Aorta (tissue), 5 donors: ENCODE measurements at regions not wholly inside any gene's neighbourhood (a gene's known extent, or its start where the extent isn't known, plus 50 kb on each side); places are given as distances from the start of the nearest gene placed in this dataset.

Source experiments
- ATAC-seq: fragments of 200-7000 bp; cut with Tn5 transposase; one replicate; pipeline ENCODE4 v1.9.1; 2022; ENCODE audit warnings: moderate library complexity; ENCODE audit not compliant: low FRiP score
- DNase-seq, 2 donors: peaks; one replicate each; pipeline ENCODE4 v3.0.0-alpha.2; 2020
- H3K27ac ChIP-seq, 2 donors: one replicate each; pipeline ENCODE4 v1.5.1; 2013; ENCODE audit warnings: low read length in 2 of 2, mild to moderate bottlenecking in 2 of 2, moderate library complexity in 2 of 2, control low read depth in 1 of 2, inconsistent platforms in 1 of 2, low read depth in 1 of 2
- H3K27me3 ChIP-seq, 2 donors: one replicate each; pipeline ENCODE4 v1.6.1; 2013; ENCODE audit warnings: control low read depth in 1 of 2, low read length in 1 of 2, mild to moderate bottlenecking in 1 of 2, moderate library complexity in 1 of 2; ENCODE audit not compliant: insufficient read depth in 2 of 2, control insufficient read depth in 1 of 2
- H3K36me3 ChIP-seq, 2 donors: one replicate each; pipeline ENCODE4 v1.6.1; 2013; ENCODE audit warnings: control low read depth in 1 of 2, low read length in 1 of 2, mild to moderate bottlenecking in 1 of 2; ENCODE audit not compliant: insufficient read depth in 2 of 2, control insufficient read depth in 1 of 2
- H3K4me1 ChIP-seq, 2 donors: one replicate each; pipeline ENCODE4 v1.6.1; 2013; ENCODE audit warnings: low read length in 2 of 2, control low read depth in 1 of 2, mild to moderate bottlenecking in 1 of 2, moderate library complexity in 1 of 2; ENCODE audit not compliant: insufficient read depth in 2 of 2, control insufficient read depth in 1 of 2
- H3K4me3 ChIP-seq, 2 donors: one replicate each; pipeline ENCODE4 v1.5.1; 2013; ENCODE audit warnings: low read length in 2 of 2, control low read depth in 1 of 2, mild to moderate bottlenecking in 1 of 2
- H3K9me3 ChIP-seq: one replicate; pipeline ENCODE4 v1.6.1; 2013; ENCODE audit warnings: mild to moderate bottlenecking, low read length; ENCODE audit not compliant: control insufficient read depth
- whole genome bisulfite sequencing, 2 donors: extraction: QIAGEN DNeasy Blood & Tissue Kit; methylation state at CpG; one replicate each; pipeline ENCODE4 v1.1.7; 2013; 5-methylcytosine and 5-hydroxymethylcytosine counted together
- intact Hi-C, 2 donors: fragments of 100-400 bp; cut with DNase I; formaldehyde crosslinking; loops; one replicate each; pipeline versions ENCODE4 v1.14.2 to v1.15.0; 2022
- donor health status: healthy with polysubstance abuse.
- donor health status: Bipolar disorder and iron deficiency.
- donor health status: DM: no; HTN: no; CAD: no.
- donor health status: DM: no; HTN: no; CAD: no.
- donor health status: DM: yes; HTN: yes; CAD: no.

DNA sequence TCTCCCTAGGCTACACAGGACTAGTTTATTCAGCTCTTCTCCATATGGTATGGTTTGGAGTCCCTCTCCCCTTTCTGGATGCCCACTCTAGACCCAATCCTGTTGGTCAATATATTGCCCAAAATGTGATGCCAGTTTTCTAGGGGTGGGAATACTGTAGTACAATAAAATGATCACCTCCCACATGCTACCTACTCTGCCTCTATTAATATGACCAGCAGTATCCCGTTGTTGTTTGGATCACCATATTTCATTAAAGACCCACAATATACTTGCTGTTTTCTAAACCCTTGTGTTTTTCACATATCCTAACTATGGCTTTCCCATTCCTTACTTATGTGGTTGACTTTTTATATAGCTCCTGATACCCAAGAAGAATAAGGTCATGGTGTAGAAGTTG, 95.9 kb upstream of the IGSF21 start:
- no peak for ATAC-seq
- H3K4me3 ChIP-seq = no peak overlapping the region
- no peaks in the 10 kb centered on the region for H3K4me1 ChIP-seq
- no peaks in the 10 kb centered on the region for H3K36me3 ChIP-seq
- intact Hi-C loops = no loop called here
- no peak overlapping the region for H3K27ac ChIP-seq
- H3K9me3 ChIP-seq = peaks cover 3% of the 10 kb centered on the region
- DNase-seq = no peak
- no peaks in the 10 kb centered on the region for H3K27me3 ChIP-seq
- 90% methylated on average over 1 of the region's 1 CpG for WGBS, 2 donors

DNA sequence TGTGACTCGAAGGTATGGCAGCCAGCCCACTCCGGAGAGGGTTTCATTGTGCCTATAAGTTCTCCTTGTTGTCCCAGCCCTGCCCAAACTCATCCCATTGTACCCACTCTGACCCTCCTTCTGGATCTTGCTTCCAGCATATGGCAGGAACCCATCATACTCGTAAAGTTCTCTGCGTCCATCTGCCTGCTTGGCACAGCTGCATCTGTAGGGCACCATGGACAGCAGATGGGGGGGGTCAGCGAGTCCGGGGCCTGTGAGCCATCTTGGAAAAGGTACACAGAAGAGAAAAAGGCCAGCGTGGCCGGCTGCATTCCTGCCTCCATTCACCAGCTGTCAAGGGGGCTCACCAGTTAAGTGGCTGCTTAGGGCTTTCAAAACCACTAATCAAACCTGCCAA, 94.9 kb upstream of the IGSF21 start:
- no peak overlapping the region for H3K27ac ChIP-seq
- no peaks in the 10 kb centered on the region for H3K36me3 ChIP-seq
- ATAC-seq = no peak
- no peak overlapping the region for H3K4me3 ChIP-seq
- no peaks in the 10 kb centered on the region for H3K27me3 ChIP-seq
- intact Hi-C loops = no loop called here
- no peak for DNase-seq
- H3K4me1 ChIP-seq = no peaks in the 10 kb centered on the region
- 68% methylated on average over 8 of the region's 8 CpGs for WGBS, 2 donors
- H3K9me3 ChIP-seq = peaks cover 3% of the 10 kb centered on the region

DNA sequence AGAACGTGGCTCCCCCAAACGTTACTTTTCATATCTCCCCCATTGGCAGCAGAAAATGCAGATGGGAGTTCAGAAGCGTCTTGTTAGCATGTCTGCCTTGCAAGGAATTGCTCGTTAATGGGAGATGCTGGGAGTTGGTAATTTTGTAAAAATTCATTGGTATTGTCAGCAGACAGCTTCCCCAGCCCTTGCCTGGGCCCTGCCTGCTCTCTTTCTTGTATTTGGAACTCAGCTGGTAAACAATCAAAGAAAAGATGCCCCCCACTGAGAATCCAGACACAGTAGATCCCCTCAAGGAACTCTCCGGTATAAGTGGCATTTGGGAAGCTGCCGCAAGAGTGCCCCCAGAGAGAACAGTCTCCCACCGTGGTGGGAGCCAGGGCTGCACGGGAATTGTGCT, 94.4 kb upstream of the IGSF21 start:
- Histone ChIP-seq H3K27ac (no peak overlapping the region), H3K9me3 (peaks cover 3% of the 10 kb centered on the region), H3K4me1 (no peaks in the 10 kb centered on the region), H3K27me3 (no peaks in the 10 kb centered on the region), H3K36me3 (no peaks in the 10 kb centered on the region), H3K4me3 (no peak overlapping the region)
- intact Hi-C loops = no loop called here
- ATAC-seq (no peak), DNase-seq (no peak)
- 50 to 51% methylated on average over 8 of the region's 8 CpGs for WGBS, 2 donors

DNA sequence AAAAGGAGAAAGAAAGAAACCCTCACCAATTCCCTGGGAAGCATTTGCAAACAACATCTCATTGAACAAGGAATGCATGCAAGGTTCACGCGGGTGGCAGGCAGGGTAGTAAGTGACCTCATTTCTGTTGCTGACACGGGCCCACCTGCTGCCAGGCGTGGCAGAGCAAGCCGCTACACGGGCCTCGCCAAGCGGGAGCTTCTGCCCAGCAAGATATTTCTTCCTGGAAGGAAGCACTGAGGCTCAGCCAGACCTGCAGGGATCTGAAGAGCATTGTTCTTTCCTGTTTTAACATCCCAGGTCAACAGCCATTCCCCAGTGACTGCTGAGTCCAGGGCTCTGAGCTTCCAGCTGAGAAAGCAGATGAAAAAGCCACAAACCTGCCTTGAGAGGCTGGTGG, 91.9 kb upstream of the IGSF21 start:
- Histone ChIP-seq H3K4me3 (no peak overlapping the region), H3K9me3 (no peaks in the 10 kb centered on the region), H3K27ac (no peak overlapping the region), H3K27me3 (no peaks in the 10 kb centered on the region), H3K36me3 (no peaks in the 10 kb centered on the region), H3K4me1 (no peaks in the 10 kb centered on the region)
- intact Hi-C loops = no loop called here
- 71 to 82% methylated on average over 8 of the region's 8 CpGs for WGBS, 2 donors
- DNase-seq (no peak), ATAC-seq (no peak)

DNA sequence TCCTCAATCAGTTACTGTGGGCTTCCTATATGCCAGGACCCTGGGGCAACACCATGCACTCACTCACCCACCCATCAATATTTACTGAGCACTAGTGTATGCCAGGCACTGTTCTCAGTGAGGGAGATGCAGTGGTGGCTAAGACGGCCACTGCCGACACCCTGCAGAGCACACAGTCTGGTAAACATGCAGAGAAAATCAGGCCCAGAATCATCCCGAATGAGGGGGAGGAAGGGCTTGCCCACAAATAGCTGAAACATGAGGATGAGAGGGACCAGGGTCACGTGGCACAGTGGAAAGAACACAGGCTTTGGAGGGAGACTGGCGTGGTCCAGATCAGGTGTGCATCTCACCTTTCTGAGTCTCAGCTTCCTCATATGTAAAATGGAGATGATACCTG, 89.2 kb upstream of the IGSF21 start:
- no peak overlapping the region for H3K27ac ChIP-seq
- DNase-seq (no peak), ATAC-seq (no peak)
- no peaks in the 10 kb centered on the region for H3K9me3 ChIP-seq
- no peak overlapping the region for H3K4me3 ChIP-seq
- 45 to 52% methylated on average over 5 of the region's 5 CpGs for WGBS, 2 donors
- H3K36me3 ChIP-seq = no peaks in the 10 kb centered on the region
- intact Hi-C loops = no loop called here
- no peaks in the 10 kb centered on the region for H3K27me3 ChIP-seq
- no peaks in the 10 kb centered on the region for H3K4me1 ChIP-seq

DNA sequence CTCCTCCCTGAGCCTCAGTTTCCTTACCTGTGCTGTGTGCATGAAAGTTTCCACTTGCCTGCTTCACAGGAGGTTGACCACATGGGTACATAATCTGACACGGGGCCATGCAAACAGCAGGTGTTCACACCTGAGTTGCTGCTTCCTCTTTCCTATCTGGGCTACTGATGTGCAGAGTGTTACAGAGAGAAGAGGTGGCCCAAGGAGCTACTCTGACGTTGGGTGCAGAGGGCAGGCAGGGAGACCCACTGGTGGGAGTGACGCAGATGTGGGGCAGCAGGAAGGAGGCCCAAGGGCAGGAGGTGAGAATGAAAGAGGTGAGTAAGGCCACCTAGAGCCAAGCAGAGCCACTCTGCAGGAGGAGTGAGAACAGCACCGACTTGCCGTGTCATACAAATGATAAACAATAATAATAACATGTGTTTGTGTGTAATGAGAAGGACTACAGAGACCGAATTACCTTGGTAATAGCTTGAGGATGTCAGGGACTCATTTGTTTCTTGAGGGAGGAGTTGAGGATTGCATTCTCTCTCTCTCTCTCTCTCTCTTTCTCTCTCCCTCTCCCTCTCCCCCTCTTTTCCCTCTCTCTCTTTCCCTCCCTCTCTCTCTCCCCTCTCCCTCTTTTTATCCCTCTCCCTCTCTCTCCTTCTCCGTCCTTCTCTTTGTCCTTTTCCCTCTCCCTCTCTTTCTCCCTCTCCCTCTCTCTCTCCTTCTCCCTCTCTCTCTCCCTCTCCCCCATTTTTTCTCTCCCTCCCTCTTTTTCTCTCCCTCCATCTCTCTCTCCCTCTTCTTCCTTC, 87.4 kb upstream of the IGSF21 start:
- DNase-seq (no peak), ATAC-seq (no peak)
- H3K27me3 ChIP-seq = no peaks in the 10 kb centered on the region
- no peaks in the 10 kb centered on the region for H3K9me3 ChIP-seq
- H3K27ac ChIP-seq = no peak overlapping the region
- intact Hi-C loops = no loop called here
- H3K4me1 ChIP-seq = no peaks in the 10 kb centered on the region
- no peak overlapping the region for H3K4me3 ChIP-seq
- 53% methylated on average over 7 of the region's 7 CpGs for WGBS, 2 donors
- H3K36me3 ChIP-seq = no peaks in the 10 kb centered on the region

DNA sequence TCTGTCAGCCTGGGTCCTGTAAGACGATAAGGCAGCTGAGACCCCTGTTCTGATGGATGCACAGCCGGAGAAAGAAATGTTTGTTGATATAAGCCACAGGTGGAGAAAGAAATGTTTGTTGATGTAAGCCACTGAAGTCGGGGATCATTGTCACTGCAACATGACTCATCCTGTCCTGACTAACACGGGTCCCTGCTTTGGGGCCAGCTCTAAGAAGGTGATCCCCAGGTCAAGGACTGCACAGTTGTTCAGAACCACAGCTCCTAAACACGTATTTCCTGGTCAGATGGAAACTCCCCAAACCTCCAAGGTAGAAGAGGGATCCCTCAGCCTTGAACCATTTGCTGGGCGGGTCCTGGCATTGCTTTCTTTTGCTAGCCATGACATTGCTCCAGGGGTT, 86.4 kb upstream of the IGSF21 start:
- no peaks in the 10 kb centered on the region for H3K9me3 ChIP-seq
- H3K27me3 ChIP-seq = no peaks in the 10 kb centered on the region

DNA sequence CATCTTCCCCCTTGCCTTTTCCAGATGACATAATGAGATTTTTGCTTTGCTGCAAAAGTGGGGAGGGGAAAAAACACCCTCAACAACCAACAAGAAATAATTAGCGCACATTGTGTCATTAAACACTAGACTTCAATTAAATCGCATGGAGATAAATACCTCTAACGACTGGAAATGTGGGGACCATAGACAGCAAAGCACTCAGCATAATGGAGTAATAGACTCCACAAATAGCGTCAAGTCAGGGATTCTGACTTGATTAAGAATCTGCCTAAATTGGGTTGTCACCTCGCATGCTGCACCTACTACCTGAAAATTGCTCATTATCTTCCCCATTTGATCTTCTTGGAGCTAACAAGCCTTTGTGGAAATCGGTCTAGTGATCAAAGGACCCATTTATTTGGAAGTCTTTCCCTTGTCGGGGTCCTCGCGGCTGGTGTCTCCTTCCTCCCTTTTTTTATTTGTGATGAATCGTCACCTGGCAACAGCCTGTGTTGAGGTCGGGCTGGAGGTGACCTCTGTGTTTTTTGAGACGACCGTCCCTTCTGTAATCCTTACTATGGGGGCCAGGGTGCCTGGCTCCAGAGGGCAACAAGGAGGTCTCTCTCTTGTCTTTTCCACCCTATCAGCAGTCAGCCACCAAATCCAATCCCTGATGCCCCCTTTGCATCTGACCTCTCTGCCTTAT, 75.3 kb upstream of the IGSF21 start:
- Histone ChIP-seq H3K4me1 (no peaks in the 10 kb centered on the region), H3K27ac (no peak overlapping the region), H3K36me3 (no peaks in the 10 kb centered on the region), H3K27me3 (no peaks in the 10 kb centered on the region), H3K9me3 (no peaks in the 10 kb centered on the region), H3K4me3 (no peak overlapping the region)
- 41 to 47% methylated on average over 13 of the region's 13 CpGs for WGBS, 2 donors
- DNase-seq = no peak
- intact Hi-C loops = no loop called here
- no peak for ATAC-seq

More for the DNA sequence above, 86.4 kb upstream of the IGSF21 start:
- Histone ChIP-seq H3K4me3 (no peak overlapping the region), H3K27ac (no peak overlapping the region), H3K36me3 (no peaks in the 10 kb centered on the region), H3K4me1 (no peaks in the 10 kb centered on the region)
- intact Hi-C loops = no loop called here
- DNase-seq (no peak), ATAC-seq (no peak)
- WGBS, 2 donors = 18 to 29% methylated on average over 6 of the region's 6 CpGs

DNA sequence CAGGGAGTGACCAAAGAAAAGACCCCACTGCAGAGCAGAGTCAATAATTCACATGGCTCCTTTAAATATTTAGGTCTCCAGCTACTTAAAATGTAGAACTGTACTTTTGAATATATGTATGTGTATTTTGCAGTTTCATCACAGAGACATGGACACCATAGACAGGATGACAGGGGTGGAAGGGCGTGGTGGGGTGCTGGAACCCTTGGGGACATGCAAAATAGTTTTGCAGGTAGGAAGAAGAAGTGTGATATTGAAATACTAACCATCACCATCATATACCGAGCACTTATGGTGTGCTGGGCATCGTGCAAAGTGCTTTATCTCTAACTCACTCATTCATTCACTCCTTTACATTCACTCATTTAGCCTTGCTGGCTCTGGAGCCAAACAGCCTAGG, 72.5 kb upstream of the IGSF21 start:
- DNase-seq (no peak), ATAC-seq (no peak)
- H3K27ac ChIP-seq = no peak overlapping the region
- intact Hi-C loops = no loop called here
- no peaks in the 10 kb centered on the region for H3K9me3 ChIP-seq
- H3K4me3 ChIP-seq = no peak overlapping the region
- H3K36me3 ChIP-seq = no peaks in the 10 kb centered on the region
- H3K27me3 ChIP-seq = no peaks in the 10 kb centered on the region
- 69 to 71% methylated on average over 3 of the region's 3 CpGs for WGBS, 2 donors
- H3K4me1 ChIP-seq = no peaks in the 10 kb centered on the region
